NCI-H1092 (cell line): ENCODE measurements at regions not wholly inside any gene's neighbourhood (a gene's known extent, or its start where the extent isn't known, plus 50 kb on each side); places are given as distances from the start of the nearest gene placed in this dataset.
"Not testable (repeated sequence)": the region's sequence is repeated elsewhere in the genome, so short reads cannot be mapped to it uniquely, and the experiment has no call there.

ENCODE experiments used
- DNase-seq: peaks from one replicate; lab custom pipeline; 2025; lab: John Stamatoyannopoulos, UW

DNA sequence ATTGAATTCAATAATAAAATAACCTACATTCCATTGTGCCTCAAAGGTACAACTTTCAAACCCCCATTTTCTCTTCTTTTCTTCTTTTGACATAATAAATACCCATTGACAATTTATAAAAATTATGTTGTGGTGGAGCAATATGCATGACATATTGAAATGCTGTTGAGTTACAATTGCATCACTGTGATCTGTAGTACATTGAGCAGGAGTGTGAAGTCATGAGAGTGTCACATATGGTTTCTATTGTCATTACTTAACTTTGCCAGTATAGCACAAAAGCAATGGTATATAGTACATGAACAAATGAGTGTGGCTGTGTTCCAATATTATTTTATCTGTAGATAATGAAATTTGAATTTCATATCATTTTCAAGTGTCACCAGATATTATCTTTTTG lies 441.3 kb downstream of the GJA1 start:
- DNase-seq: no peak

DNA sequence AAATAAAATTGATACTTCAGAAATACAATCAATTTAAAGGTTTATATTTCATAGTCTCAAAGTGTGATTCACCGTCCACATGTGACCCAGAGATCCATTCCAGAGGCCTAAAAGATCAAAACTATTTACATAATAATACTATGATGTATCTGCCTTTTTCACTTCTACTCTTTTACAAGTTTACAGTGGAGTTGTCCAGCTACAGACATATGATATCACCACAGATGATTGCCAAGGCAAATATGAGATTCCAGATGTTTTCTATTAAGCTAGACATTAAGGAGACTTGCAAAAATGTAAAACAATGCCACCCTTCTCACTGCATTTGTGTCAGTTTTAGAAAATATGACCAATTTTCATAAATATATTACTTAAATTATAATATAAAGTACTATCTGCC lies 443.7 kb downstream of the GJA1 start:
- DNase-seq: no peak

DNA sequence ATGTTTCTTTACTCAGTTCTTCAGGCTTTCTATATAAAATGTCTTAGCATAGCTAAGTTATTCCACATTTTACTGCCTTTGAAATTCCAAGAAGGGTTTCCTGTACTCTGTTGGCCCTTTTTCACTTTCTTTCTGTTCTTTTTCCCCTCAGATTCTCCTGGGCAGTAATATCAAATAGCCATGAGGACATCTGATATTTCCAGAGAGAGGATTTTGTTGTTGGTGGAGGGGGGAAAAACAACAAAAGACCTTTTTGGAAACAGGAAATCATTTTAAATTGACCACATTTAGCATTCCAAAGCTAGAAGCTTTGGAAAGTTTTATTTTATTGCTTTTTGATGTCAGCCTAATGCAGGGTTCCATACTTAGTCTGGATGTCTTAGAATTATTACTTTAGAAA lies 445.4 kb downstream of the GJA1 start:
- no peak for DNase-seq

DNA sequence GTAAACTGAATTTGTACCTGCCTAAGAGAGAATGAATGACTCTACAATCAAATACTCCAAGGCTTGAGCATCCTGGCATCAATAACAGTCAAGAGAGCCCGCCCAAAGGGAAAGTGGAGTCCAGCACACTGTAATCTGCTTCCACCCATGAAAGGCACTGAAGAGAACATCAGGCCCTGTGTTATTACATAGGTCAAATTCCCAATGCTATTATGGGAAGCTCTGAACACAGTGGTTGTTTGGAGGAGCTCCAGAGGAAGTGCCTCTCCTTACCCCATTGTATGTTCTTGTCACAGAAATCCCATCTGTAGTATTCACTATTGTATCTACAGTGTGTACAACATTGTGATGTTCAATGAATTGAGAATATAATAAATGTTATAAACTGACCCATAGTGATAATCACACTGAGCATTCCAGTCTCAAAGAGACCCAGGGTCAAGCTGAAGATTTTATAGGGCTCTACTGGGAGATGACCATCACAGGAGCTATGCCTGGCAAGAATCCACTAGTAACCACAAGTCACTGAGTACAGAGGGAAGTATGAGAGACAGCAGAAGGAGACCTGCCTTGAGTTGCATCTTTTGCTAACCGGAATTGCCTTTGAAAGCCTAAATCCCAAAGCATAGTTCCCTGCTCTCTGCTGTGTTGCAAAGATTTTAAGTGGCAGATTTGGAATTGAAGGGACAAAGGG lies 446.7 kb downstream of the GJA1 start:
- DNase-seq: no peak

DNA sequence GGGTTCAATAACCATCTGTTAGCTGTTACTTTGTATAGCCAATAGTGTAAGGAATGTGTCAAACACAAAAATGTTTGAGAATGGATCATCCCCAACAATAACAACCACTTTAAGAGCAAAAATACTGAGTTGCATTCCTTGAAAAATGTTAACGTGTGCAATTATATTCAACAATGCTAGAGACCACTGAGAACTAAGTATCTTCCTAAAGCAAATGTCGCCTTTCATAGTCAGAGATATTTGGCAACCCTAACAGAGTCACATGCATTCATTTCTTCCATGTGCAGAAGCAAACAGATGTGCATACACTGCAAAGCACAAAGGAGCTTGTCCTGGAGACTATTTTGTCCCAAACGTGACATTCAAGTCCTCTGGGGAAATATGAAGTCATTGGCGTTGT lies 448.6 kb downstream of the GJA1 start:
- DNase-seq: no peak

DNA sequence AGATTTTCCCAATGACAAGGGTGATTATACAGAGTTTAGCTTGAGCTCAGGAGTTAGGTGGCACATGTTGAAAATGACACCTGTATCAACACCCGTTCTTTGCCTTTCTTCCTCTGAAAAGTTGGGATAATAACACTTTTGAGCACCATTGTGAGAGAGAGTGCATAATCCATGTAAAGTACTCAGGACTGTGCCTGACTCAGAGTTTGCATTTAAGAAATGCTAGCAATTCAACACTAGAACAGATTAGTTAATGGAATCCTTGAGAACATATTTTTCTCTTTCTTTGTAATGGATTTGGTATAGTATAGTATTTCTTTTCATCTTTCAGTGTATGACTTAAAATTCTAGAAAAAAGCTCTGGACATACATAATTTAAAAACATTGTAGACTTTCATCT lies 449.2 kb downstream of the GJA1 start:
- DNase-seq: no peak

DNA sequence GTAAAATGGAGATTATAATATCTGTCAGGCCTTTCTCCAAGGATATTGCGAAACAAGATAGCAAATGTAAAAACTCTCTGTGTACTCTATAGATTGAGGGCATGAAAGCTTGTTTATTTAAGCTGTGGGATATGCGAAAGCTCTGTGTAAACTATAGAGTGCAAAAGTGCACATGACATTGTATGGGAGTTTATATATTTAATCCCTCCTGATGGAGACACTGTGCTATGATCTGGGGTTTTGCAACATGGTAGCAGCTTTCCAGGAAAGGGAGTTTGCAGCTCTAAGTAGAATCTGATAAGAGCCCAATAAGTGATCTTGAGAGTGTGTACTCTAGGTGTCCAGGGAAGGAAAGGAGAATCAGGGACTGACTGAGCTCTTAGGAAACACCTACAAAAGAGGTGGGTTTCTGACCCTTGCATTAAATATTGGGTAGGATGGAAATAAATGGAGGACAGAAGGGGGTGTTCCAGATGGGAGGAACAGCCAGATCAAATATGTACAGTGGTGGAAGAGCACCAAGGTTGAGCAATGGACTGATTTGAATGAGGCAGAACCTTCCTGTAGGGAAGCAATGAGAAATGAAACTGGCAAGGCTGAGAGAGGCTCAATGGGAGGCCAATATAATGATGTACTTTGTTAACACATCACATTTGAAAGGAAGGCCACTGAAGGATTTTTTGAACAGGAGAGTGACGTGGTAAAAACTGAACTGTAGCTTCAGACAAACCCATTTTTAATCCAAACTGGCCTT lies 450.1 kb downstream of the GJA1 start:
- DNase-seq: no peak

DNA sequence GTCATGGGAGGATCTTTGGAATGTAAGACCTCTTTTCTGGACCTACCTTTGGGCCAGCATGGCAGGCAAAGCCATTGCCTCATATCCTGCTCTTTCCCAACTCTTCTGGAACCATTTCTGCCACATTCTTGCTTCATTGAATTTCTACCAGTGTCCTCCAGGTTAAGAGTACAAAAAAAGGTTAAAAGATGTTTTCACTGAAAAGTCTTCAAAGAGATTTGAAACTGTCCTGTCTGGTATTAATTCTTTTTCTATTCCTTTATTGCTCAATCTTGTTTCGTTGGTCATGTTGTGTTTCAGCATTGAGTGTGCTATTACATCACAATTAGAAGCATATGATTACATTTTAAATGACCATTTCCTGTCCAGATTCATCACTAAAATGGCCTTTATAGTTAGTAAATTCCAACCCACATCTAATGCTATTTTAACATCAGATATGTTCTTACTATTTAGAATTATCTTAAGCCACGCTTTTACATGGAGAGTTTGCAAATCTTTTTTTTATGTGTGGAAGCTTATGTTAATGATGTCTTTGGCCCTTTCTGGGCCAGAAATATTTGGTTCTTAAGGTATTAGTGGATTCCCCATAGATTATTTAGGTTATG lies 450.9 kb downstream of the GJA1 start:
- DNase-seq: no peak

DNA sequence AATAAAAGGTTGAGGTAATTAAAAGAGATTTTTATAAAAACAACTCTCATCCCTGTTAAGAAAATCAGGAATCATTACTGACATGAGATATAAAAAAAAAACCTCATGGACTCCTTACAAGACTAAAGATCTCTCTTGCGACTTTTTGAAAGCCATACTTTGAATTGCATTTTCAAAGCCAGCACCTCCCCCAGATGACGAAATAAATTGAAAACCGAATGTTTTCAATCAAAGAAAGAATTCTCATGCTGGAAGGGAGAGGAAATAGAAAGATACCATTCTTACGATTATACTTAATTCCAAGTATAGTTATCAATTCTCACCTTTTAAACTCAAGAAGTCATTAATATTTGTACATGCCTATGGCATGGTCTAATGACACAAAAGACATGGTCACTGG lies 452.3 kb downstream of the GJA1 start:
- DNase-seq: no peak

DNA sequence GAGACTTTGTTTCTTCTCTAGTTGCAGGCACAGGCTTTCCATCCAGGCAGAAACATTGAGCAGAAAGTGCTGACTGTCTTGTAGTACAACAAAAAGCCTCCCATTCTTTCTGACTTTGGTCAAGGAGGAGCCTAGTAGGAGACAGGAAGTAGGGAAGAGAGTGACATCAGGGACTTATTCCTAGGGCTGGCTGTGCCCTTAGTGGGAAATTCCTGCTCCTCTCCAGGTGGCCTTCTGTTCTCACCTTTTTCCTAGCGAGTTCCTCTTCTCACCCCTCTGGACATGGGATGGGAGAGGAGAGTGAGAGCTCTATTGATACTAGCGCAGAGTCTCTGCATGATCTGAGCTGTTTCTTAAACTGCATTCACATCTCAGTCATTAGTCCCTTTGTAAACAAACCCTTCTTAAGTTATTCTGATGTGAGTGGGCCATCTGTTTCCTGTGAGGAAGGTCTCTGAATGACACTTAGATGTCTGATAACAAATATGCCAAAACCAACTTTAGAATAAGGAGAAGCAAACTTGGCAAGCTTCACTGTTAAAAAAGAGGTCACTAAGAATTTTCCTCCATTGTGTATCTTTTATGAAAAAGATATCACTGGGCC lies 455.0 kb downstream of the GJA1 start:
- no peak for DNase-seq

DNA sequence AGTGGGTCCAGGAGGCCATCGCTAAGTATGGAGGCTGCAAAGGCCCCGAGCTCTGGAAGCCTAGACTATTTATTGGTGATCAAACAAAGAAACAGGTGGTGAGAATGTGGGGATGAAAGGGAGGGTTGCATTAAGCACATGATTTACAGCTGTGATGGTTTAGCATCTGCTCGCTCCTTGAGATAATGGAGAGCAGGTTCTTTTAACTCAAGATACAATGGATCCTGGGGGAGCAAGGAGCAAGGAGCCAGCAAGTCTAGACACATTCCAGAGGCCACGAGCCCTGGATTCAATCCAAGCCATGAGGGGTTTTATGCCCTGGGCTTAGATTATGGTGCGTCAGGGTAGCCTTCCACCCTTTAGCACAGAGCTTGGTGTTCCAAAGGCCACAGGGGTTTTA lies 460.3 kb downstream of the GJA1 start:
- not testable (repeated sequence) for DNase-seq

DNA sequence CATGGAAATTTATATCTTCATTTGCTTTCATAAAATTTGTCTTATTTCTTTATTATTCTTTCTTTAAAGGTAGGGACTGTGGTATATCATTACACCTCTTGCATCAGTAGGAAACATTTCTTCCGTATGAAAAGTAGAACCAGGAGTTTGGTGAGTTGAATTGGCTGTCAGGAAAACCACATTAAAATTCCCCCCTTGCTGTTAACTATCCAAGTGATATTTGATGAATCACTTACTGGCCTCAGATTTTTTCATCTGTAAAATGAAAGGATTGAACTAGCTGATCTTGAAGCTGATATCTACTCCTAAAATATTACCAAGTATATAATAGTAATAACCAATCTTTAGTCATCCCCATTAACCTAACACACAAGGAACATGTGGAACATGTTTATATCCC lies 460.9 kb downstream of the GJA1 start:
- no peak for DNase-seq

DNA sequence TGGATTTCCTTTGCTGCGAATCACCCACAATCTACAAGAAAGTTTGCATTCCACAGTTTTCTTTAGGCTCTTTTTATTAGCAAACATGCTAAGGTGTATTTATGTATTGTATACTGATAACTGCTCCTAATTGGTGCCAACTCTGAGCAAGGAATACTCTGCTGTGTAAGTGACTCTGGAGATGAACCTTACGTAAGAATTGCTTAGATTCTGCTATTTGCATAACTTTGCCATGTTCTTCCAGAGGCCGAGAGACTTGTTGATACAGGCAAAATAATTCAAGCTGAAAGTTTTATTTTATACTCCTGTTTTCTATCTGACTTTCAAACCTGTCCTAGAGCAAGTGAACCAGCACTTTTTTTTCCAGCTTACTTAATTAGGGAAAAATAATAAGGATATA lies 461.3 kb downstream of the GJA1 start:
- no peak for DNase-seq

DNA sequence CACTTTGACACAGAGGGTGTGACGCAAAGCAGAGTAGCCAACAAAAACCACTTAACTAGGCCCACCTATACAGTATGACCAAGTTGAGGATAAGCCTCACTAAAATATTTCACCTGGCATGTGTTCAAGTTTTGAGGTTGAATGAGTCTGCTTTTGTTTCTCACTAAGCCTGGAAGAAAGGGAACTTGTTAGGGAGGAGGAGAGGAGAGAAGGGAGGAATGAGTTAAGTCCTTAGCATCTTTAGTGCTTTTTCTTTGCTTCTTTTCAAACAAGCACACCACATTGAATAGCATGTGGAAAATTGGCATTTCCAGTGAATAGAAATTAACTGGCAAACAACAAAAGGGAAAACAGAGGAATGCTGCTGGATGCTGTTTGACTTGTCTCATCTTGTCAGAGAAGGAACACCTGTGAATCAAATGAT lies 461.9 kb downstream of the GJA1 start:
- no peak for DNase-seq

DNA sequence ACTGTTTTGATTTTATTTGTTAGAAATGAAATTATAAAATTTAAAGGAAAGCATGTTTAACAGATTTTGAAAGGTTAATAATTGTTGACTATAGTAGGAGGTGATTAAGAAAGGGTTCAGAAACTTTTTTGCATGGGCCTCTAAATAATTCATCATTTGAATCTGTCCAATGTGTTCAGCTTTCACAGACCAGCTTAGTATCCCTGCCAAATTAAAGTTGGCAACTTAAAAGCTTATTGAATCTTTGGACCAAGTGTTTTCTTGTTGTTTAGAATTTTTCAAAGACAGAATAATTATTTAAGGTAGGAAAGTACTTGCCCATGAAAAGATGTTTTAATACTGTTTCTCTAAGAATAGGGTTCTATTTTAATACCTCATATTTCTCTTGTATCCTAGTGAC lies 466.0 kb downstream of the GJA1 start:
- DNase-seq: no peak

DNA sequence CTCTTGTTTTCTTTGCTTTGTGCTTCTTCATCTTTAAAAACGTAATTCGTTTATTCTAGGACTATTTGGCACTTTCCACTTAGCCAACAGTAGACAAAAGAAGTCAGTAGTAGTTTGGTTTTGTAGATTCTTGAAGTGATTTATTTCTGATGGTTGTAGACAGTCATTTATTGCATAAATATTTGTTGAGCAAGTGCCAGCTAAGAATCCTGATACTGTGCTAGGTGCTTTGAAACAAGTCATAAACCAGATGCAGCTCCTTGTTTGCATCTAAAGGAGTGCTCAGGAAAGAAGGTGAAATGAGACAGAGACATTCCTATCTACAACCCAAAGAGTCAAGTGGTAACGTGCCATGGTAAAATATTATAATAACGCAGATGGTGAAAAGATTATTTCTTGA lies 469.1 kb downstream of the GJA1 start:
- DNase-seq: no peak

DNA sequence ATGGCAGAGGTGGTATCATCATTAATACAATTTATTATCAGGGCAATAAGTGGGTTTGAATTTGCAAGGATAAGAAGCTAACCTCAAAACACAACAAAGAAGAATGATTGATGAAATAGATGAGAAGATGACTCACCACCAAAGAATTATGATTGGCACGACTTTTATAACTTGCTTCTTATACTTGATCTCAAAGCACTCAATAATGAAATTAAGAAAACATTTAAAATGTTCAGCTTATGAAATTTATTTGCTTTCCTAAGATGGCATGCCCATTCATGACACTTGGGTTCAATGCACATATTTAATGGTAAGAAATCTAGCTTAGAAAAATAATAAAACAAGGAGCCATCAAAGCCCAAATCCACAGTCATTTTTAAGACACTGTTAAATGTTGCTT lies 477.5 kb downstream of the GJA1 start:
- no peak for DNase-seq

DNA sequence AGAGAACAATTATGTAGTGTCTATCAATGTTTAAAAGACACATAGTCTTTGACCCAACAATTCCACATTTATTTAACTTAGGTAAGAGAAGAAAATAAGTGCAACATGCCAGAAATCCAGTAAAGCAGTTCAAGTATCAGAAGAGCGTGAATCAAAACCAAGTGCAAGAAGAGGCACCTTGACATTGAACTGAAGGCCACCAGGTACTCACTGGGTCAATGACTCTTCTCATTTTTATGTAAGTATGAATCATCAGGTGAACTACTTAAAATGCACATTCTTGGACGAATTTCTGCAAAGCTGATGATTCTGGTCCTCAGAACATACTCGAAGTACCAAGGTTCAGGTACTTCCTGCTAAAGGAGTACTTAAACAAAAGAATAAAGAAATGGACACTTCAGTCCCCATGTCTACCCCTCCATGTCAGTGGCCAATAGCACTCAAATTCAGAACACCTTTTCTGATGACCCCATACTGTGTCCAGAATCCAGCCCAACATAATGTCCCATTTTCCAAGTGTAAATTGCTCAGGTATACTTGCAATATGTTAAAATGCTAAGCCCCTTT lies 481.9 kb downstream of the GJA1 start:
- no peak for DNase-seq

DNA sequence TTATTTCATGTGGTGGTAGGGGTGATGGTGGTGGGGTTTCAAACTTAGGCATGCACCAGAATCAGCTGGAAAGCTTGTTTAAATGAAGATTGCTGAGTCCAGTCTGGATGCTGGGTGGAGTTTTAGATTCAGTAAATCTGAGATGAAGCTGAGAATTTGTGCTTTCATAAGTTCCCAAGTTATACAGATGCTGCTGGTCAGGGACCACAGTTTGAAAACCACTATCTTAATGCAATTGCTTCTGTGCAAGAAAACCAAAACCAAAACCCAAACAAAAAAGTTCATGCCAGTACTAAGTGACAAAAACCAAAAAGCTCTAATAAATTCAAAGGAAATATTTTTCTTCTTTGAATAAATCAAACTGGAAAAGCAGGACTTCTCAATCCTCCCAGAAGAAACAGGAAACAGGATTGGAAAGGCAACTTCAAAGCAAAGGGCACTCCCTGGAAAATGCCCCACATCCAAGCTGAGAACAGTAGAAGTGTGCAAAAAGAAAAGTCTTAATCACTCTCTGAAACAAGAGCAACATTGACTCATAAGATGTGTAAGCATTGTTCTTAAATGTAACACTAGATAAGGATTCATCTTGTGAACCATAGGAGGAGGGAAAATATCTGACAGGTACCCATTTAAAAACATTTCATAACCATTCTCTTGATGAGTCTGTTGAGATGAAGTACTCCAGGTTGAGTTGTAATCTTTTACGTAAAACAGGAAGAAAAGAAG lies 481.5 kb upstream of the HSF2 start:
- DNase-seq: no peak

DNA sequence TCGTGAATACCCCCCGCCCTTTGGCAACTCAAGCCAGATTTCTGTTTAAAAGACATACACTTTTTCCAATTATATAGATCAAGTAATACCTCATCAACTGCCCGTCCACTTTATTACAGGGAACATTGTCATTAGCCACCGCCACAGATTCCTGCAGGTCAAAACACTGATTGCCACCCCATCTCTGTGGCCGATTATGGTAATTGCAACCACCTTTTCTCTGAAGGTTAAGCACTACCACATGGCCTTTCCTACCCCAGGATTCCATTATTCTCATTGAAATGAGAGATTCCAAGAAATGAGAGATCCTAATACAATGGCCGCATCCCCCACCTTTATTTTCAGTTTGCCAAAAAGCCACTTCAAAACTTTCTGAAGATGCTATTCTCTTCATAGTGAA lies 478.8 kb upstream of the HSF2 start:
- no peak for DNase-seq

DNA sequence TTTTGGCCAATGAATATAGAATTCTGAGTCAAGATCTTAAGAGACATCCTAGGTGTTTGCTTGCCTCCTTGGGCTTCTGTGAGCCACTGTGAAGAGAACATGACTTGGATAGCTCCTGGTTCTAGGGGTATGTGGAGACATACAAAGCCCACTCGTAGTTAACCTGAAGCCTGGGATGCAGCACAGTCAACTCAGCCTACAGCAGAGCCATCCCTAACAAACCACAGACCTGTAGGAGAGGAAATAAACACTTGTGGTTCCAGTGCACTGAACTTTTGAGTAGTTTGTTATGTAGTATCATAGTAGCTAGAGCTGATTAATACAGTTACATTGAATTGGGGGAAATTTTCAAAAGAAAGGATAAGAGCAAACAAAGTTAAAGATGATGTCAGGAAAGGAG lies 474.4 kb upstream of the HSF2 start:
- no peak for DNase-seq
